Dedifferentiated amniotic fluid mesenchymal stem cell (primary cell): ENCODE measurements at regions not wholly inside any gene's neighbourhood (a gene's known extent, or its start where the extent isn't known, plus 50 kb on each side); places are given as distances from the start of the nearest gene placed in this dataset.
"Not testable (repeated sequence)": the region's sequence is repeated elsewhere in the genome, so short reads cannot be mapped to it uniquely, and the experiment has no call there.

Source experiments
- DNase-seq: peaks from one replicate; pipeline ENCODE4 v3.0.0-alpha.2; 2016; ENCODE audit errors: extremely low spot score

GRCh38 chr13:68645814-68646213 is 1415.7 kb upstream of the PCDH9 start:
- DNase-seq, result no peak

- DNase-seq, result no peak
Observed at GRCh38 chr13:68644611-68645010, 1414.5 kb upstream of the PCDH9 start.

- no peak for DNase-seq
Observed at GRCh38 chr13:68636784-68637183, 1406.6 kb upstream of the PCDH9 start.

- DNase-seq, result no peak
Observed at GRCh38 chr13:68628994-68629393, 1398.9 kb upstream of the PCDH9 start.

GRCh38 chr13:68627379-68627778 is 1397.2 kb upstream of the PCDH9 start:
- DNase-seq, result no peak

GRCh38 chr13:68616600-68617222 is 1386.6 kb upstream of the PCDH9 start:
- DNase-seq, result no peak

- DNase-seq, result no peak
Observed at GRCh38 chr13:68609661-68610060, 1379.5 kb upstream of the PCDH9 start.

GRCh38 chr13:68608147-68608546 is 1378.0 kb upstream of the PCDH9 start:
- no peak for DNase-seq

GRCh38 chr13:68597641-68598040 is 1367.5 kb upstream of the PCDH9 start:
- no peak for DNase-seq

- no peak for DNase-seq
Observed at GRCh38 chr13:68588623-68589022, 1358.5 kb upstream of the PCDH9 start.

GRCh38 chr13:68584776-68585175 is 1354.6 kb upstream of the PCDH9 start:
- DNase-seq, result no peak

- DNase-seq, result no peak
Observed at GRCh38 chr13:68574053-68574452, 1343.9 kb upstream of the PCDH9 start.

GRCh38 chr13:68551701-68552522 is 1321.8 kb upstream of the PCDH9 start:
- no peak for DNase-seq

- no peak for DNase-seq
Observed at GRCh38 chr13:68550330-68550729, 1320.2 kb upstream of the PCDH9 start.

GRCh38 chr13:68540244-68540643 is 1310.1 kb upstream of the PCDH9 start:
- DNase-seq, result no peak

- DNase-seq, result no peak
Observed at GRCh38 chr13:68535329-68535728, 1305.2 kb upstream of the PCDH9 start.

- DNase-seq, result not testable (repeated sequence)
Observed at GRCh38 chr13:68527167-68527566, 1297.0 kb upstream of the PCDH9 start.

- DNase-seq, result no peak
Observed at GRCh38 chr13:68523838-68524424, 1293.8 kb upstream of the PCDH9 start.

GRCh38 chr13:68522184-68522583 is 1292.0 kb upstream of the PCDH9 start:
- no peak for DNase-seq

GRCh38 chr13:68509734-68510621 is 1279.8 kb upstream of the PCDH9 start:
- no peak for DNase-seq

GRCh38 chr13:68506888-68507551 is 1276.9 kb upstream of the PCDH9 start:
- no peak for DNase-seq
